NCI-H2227 (cell line): ENCODE measurements at regions not wholly inside any gene's neighbourhood (a gene's known extent, or its start where the extent isn't known, plus 50 kb on each side); places are given as distances from the start of the nearest gene placed in this dataset.
A peak's percentile ranks its signal among the peaks of the same experiment; 100 is the strongest.

Experiments used
- DNase-seq: peaks from one replicate; lab custom pipeline; 2025; ENCODE audit not compliant: unreplicated experiment; lab: John Stamatoyannopoulos, UW

DNA sequence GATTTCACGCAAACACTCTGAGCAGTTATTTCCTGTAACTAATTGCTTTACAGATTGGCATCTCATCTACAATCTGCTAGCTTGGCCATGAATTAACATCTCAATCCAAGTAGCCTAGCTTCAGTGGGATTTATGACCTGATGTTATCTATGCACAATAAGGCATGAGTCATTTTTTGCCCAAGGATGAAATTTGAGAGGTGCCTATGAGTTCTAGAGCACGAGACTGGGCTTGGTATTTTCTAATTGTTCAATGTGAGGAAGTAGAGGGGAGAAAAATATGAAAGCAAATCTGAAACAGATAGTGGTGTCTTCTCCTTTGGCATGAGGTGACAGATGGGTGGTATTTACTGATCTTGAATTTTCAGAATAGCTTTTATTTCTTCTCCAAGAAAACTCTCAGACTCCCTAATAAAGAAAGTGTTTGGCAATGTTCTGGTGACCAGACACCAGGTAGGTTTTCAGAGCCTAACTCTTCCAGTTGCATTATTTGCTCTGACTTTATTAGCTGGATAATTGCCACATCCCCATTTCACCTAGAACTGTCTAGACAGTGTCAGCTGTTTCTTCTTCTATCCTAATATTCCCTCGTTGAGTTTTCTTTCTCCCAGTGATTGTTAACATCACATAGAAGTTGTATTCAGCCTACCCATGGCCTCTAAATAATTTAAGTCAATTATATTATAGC, 301.0 kb upstream of the UMPS start:
- DNase-seq, result no peak

DNA sequence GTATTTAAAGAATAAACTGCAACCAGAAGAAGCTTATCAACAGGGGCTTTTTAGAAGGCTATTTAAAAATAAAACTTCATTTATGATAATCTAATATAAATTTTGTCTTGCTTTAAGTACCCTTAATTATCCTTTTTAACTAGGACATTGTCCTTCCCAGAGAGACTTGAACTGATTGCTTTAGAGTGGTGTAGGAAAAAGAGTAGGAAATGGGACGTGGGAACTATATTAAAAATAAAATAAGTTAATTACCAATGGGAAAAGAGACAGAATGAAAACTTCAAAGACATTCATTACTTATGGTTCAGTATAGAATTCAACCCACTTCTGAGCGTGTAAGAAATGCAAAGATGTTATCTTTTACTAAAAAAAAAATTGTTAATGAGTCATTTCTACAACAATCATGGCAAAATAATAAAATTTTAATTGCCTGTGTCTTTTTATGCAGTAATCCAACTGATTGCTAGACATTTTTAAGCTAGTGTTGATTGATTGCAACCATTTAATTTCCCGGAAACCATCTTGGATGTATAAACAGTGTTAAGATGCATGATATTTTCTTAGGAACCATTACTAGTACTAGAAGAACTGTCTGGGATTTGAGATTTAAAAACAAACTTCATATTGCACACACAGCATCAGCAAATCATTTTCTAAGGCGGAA, 298.8 kb upstream of the UMPS start:
- DNase-seq, result no peak

DNA sequence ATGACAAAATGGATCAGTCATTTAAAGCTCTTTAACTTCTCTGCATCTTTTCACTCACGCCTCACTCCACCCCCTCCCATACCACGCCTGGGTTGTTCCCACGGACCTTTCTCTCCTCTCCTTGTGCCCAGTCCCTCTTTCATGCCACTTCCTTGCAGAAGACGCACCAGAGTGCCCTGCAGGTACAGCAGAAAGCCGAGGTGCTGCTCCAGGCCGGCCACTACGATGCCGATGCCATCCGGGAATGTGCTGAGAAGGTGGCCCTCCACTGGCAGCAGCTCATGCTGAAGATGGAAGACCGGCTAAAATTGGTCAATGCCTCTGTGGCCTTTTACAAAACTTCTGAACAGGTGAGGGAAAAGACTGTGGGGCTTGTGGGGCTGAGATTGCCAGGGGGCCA, 296.1 kb upstream of the UMPS start:
- no peak for DNase-seq

DNA sequence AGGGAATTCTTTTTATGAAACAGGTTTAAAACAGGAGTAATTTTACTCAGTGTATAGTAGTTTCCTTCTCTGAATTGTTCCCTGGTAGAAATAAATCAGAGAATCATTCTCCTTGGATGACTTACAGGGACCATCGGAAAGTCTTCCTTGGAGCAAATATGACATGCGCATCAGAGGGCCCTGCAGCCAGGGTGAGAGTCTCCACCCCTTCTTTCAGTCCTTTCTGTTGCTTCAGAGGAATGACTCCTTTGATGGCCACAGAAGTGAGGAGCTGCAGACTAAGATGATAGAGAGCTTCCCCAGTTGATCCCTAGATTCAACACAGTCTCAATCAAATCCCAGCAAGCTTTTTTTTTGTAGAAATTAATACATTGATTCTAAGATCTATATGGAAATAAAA, 294.8 kb upstream of the UMPS start:
- no peak for DNase-seq

DNA sequence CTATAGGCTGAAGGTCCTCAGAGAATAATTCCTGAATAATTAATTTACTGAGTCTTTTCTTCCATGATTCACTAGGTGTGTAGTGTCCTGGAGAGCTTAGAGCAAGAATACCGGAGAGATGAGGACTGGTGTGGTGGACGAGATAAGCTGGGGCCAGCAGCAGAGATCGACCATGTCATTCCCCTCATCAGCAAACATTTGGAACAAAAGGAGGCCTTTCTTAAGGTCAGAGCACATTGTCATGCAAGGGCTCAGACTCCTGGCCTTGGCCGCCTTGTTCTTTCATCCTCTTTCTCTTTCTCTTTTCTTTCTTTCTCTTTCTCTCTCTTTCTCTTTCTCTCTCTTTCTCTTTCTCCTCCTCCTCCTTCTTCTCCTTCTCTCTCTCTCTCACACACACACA, 291.4 kb upstream of the UMPS start:
- DNase-seq, result no peak

DNA sequence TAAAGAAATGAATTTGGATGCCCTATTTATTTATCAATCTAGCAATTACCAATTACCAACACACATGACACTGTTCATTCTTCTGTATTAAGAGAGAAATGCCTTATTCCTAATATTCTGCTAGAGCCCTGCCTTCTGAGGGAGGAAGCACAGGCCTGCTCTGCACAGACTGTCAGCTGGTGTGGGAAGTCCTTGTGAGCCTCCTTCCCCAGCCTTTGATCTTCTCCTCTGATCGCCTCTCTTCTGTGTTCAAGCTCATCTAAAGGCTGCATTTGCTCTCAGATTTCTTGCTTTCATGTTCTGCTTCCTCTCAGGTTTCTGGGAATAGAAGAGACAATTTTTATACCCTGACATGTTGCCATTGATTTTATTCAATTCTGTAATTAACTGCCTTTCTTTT, 290.6 kb upstream of the UMPS start:
- DNase-seq, result no peak

DNA sequence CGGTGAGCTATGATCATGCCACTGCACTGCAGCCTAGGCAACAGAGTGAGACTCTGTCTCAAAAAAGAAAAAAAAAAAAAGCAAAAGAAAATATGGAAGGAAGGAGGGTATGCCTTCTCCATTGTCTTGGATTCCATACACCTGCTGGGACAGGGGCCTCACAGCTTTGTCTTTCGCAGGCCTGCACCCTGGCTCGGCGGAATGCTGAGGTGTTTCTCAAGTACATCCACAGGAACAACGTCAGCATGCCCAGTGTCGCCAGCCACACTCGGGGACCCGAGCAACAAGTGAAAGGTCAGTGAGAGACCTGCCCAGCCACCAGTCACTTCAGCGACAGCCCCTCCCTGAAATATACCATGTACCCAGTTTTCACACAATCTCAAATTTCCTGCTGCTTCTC, 288.5 kb upstream of the UMPS start:
- no peak for DNase-seq

DNA sequence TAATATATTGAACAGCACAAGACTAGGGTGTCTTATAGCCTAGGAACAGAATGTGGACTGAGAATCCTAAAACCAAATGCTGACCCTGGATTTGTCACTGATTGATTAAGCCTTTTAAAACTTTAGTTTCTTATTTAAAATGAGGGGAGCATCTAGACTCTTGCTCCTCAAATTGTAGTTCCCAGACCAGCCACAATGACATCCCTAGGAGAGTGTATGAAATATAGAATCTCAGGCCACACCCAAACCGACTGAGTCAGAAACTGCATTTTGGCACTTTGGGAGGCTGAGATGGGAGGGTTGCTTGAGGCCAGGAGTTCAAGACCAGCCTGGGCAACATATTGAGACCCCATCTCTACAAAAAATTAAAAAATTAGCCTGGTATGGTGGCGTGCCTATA, 287.8 kb upstream of the UMPS start:
- DNase-seq, result no peak

DNA sequence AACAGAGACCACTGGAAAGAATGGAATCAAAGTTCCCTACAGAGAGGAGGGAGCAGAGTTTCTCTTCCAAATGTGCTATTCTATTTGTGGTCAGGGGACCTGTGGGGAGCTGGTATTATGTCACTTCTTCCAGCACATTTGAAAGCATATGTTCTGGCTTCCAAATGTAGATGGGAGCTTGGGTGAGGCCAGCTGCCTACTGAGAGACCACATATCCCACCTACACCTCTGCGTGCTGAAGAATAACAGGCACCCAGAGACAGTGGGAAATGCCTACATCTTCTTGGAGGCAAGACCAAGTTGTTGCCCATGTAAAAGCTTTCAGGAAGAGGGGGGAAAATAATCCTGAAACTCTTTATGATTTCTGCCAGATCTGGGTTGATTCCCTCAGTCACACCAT, 286.8 kb upstream of the UMPS start:
- no peak for DNase-seq

DNA sequence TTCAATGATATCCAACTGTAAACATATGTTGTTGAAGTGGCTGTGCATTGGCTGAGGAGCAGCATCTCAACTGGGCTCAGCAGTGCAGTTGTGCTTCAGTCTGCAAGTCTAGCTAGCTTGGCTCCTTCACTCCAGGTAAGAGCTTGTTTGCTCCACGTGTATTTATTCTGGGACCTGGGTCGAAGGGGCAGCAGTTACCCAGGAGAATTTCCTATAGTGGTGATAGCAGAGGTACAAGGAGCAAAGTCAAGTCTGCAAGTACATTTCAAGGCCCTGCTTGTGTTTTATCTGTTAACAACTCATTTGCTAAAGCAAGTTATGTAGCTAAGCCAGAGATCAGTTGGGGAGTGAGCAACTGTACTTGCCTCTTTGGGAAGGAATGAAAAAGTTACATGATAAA, 286.2 kb upstream of the UMPS start:
- DNase-seq, result no peak

DNA sequence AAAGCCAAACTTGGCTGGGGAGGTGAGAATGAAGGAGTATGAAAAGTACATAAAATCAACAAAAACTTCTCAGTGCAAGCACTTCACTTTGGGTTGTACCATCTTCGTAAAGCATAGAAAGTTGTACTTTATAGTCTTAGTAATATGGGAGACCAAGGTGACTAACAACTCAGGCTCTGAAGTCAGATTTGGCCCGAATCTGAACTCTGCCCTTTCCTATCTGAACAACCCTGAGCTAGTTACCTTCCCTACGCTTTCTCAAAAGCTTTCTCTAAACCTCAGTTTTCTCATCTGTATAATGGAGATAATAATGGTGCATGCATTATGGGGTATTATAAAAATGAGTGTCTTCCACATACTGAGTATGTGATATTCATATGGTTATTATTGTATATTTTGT, 285.4 kb upstream of the UMPS start:
- DNase-seq, result no peak

DNA sequence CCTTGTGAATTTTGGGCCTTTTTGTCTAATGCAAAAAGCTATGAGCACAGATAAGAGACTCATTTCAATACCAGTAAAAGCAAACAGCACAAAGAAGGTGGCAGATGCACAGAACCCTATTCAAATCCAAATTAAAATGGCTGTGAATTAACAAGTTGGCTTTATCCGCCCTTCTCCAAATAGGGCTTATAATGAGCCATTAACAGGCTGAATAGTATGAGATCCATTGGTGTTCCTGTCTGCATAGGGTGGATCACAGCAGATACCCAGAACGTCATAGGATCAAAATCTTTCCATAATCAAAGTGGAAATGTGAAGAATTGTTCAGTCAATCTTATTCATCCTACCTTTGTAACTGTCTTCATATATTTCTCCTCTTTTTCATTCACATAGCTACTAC, 282.4 kb upstream of the UMPS start:
- DNase-seq, result no peak

DNA sequence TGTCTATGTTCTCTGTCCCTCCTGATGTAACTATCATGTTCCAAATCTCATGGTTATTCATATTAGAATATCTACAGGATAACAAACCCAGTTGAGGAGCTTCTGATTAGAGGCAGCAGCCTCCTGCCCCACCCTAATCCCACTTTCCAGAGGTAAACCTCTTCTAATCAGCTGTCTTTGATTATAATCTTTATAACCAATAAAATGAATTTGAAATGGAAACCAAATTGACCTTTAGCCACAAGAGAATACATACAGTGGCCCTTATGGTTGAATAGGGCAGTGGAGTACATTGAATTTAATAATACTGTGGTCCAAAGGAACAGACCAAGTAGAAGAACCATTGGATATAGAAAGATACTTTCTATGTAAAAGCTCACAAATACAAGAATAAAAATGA, 281.3 kb upstream of the UMPS start:
- DNase-seq, result no peak

DNA sequence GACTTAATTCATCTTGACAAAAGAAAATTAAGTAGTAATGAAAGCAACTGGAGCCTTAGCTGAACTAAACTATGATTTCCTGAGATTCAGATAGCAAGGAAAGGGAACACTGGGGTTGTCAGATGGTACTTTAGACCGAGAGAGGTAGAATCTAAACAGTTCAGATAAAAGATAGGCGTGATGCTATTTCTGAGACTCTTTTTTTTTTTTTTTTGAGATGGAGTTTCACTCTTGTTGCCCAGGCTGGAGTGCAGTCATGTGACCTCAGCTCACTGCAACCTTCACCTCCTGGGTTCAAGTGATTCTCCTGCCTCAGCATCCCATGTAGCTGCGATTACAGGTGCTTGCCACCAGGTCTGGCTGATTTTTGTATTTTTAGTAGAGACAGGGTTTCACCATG, 279.9 kb upstream of the UMPS start:
- no peak for DNase-seq

DNA sequence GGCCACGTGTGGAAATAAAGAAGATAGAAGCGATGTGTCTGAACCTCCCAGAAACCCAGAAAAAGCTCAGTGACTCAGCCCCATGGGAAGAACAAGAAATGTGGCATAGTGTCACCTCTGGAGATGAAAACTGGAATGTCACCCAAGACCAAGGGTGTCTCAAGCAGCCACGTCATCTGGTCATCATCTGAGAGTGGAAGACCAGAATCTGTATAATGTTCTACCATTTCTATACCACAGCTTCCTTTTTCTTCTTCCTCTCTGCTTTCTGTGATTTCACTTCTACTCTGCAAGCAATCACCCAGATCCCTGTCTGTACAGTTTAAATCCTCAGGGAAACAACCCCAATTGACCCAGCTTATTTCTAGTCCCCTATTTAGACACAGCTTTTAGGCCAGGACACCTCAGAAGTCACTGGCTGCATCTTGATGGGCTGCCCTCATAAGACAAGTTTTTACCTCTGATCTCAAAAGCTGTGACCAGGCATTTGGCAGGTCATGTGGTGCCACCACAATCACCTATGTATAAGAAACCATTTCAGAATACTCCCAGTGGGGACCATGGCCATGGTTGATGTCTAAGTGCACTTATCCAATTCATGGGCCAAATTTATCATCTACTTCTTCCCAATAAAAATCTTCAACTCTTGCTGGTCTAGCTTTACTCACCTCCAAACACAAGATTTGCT, 278.5 kb upstream of the UMPS start:
- no peak for DNase-seq

DNA sequence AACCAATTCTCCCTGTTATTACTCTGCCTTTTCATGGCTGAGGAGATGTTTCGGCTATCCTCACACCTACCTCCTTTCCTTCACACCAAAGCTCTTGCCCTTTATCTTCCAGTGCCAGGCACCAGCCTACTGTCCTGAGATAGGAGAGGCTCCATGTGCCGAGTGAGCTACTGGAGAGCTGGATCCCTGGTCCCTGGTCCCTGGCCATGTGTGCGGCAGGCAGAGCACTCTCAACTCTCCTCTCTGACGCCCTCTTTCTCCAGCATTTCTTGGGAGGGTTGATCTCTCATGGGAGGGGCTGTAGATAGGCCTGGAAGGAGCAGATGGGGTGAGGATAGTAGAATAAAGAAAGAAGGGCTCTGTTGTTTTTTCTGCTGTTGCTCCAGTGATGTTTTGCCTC, 277.1 kb upstream of the UMPS start:
- DNase-seq, result no peak

DNA sequence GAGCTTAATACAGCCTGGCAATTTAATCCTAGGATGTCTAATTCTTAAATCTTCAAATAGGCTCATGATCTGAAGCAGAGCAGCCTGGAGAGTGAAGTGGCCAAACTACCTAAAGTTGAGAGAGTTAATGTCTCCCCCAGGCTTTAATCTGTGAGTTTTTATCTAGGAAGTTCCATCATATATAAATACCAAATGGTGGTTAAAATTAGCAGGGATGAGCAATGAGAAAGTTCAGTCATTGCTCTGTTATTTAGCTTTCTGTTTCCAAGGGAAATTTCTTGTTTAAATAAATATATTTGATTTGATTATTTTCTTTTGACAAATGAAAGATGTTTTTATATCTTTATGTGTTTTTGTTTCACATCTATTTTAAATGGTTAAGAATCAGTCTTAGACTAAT, 274.4 kb upstream of the UMPS start:
- no peak for DNase-seq

DNA sequence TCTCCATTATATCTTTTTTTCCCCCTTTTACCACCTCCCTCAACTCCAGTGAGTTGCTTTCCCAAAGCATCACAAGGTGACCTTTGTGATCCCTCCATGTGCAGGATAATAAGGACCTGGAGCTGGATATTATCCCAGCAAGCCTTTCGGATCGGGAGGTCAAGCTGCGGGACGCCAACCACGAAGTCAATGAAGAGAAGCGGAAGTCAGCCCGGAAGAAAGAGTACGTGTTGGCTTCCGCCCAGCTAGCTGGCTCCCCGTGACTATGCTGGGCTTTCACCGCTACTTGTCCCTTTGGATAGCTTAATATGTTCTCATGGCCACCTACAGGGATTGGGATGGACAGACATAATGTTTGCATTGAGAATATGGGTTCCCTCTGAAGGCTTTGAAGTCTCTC, 273.7 kb upstream of the UMPS start:
- DNase-seq, result peak; percentile 64

DNA sequence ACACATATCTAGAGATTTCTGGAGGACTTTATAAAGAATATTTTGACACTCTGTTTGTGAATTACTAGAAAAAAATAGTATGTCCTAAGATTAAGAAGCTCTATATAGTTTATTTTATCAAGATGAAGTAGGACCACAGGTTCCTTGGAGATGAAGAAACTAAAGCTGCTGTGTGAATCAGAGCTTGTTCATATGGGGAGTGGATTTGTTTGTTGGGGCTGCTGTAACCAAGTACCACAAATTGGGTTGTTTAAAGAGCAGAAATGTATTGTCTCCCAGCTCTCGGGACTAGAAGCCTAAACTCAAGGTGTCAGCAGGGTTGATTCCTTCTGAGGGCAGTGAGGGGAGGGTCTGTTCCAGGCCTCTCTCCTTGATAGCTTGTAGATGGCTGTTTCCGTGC, 270.6 kb upstream of the UMPS start:
- DNase-seq, result no peak

DNA sequence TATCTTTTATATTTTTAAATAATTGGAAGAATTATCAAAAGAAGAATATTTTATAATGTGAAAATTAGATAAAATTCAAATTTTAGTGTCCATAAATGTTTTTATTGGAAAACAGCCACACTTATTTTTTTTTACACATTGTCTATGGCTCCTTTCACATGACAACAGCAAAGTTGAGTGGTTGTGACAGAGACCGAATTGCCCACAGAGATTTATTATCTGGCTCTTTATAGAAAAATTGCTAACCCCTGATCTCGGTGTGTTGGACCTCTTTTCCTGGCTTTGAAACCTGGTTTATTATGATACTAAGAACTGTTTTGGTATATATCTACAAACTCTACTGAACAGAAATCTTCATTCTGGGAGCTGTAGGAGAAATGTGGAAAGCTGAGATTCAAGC, 269.1 kb upstream of the UMPS start:
- no peak for DNase-seq

DNA sequence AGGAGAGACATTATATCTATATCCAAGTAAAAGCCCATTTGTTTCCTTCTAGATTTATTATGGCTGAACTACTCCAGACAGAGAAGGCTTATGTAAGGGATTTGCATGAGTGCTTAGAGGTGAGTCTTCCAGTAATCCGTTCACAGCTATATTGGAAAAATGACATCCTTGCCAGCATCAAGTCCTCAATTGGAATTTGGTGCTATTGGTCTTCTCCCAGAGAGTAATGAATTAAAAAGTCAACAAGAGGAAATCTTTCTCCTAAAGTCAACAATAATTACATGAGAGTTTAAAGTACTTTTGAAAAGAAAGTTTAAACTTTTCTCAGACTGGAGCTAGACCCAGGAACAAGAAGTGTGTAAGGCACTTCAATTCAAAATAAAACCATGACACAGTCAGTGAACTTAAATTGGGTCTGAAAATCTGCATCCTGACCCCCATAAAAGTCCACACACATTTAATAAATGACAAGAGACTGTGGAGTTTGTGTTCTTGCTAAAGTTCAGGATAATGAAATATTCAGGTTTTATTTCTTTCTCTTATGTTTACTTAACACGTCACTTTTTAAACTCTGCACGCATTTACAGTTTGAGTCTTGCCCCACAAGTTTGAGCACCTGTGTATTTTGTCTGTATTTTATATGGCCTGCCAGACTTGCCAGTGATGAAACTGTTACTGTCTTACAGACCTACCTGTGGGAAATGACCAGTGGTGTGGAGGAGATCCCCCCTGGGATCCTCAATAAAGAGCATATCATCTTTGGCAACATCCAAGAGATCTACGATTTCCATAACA, 268.2 kb upstream of the UMPS start:
- DNase-seq, result no peak

DNA sequence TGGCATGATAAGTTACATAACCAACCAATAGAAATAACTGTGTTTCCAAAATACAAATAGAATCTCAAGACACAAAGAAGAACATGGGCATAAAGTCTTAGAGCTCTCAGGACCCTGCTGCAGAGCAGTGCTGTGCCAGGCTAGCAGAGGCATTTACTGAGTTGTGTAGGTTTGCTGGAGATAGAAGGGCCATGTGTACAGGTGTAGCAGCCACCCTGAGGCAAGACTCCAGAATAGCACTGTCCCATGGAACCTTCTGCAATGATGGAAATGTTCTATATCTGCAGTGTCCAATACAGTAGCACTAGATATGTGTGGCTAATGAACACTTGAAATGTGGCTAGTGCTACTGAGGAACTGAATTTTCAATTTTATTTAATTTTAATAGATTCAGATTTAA, 267.0 kb upstream of the UMPS start:
- DNase-seq, result no peak
